Activated naive CD8-positive, alpha-beta T cell treated with anti-CD3 and anti-CD28 coated beads, Interleukin-2, amount 50 U/mL, for 24 hours (primary cell): ENCODE measurements at regions not wholly inside any gene's neighbourhood (a gene's known extent, or its start where the extent isn't known, plus 50 kb on each side); places are given as distances from the start of the nearest gene placed in this dataset.
A peak's percentile ranks its signal among the peaks of the same experiment; 100 is the strongest.

Source experiments
- ATAC-seq: fragments of 150-1000 bp; cut with Tn5 transposase; one replicate; pipeline ENCODE4 v1.10.0; 2021
- DNase-seq: peaks from one replicate; pipeline ENCODE4 v3.0.0; 2021
- H3K27ac Mint-ChIP-seq: one replicate; pipeline ENCODE4 v1.8.0; 2021; ENCODE audit warnings: mild to moderate bottlenecking, mixed read lengths
- H3K27me3 Mint-ChIP-seq: one replicate; pipeline ENCODE4 v1.8.0; 2021; ENCODE audit warnings: mixed read lengths
- H3K36me3 Mint-ChIP-seq: one replicate; pipeline ENCODE4 v1.8.0; 2021; ENCODE audit warnings: low read depth, mixed read lengths
- H3K4me1 Mint-ChIP-seq: one replicate; pipeline ENCODE4 v1.8.0; 2021; ENCODE audit warnings: mixed read lengths
- H3K4me3 Mint-ChIP-seq: one replicate; pipeline ENCODE4 v1.8.0; 2021; ENCODE audit warnings: mild to moderate bottlenecking, moderate library complexity, mixed read lengths
- H3K9me3 Mint-ChIP-seq: one replicate; pipeline ENCODE4 v1.8.0; 2021; ENCODE audit warnings: mixed read lengths

DNA sequence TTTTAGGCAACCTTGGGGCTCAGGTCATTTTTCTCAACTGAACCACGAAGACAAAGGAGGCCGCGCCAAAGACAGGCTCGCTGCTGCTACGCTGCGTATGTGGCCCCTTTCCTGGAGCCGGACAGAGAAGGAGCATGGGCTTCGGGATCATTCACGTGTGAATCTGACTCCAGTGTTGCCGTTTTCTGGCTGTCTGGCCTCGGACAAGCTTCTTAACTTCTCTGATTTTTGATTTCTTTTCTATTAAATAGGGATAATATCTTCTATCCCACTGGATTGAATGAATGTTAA is 50.8 kb upstream of the ZNF366 start:
- ATAC-seq (no peak), DNase-seq (no peak)
- Mint-ChIP-seq H3K4me1 (peaks cover 23% of the 10 kb centered on the region), H3K9me3 (no peaks in the 10 kb centered on the region), H3K36me3 (no peaks in the 10 kb centered on the region), H3K4me3 (no peak overlapping the region), H3K27ac (no peak overlapping the region), H3K27me3 (peaks cover 35% of the 10 kb centered on the region)

DNA sequence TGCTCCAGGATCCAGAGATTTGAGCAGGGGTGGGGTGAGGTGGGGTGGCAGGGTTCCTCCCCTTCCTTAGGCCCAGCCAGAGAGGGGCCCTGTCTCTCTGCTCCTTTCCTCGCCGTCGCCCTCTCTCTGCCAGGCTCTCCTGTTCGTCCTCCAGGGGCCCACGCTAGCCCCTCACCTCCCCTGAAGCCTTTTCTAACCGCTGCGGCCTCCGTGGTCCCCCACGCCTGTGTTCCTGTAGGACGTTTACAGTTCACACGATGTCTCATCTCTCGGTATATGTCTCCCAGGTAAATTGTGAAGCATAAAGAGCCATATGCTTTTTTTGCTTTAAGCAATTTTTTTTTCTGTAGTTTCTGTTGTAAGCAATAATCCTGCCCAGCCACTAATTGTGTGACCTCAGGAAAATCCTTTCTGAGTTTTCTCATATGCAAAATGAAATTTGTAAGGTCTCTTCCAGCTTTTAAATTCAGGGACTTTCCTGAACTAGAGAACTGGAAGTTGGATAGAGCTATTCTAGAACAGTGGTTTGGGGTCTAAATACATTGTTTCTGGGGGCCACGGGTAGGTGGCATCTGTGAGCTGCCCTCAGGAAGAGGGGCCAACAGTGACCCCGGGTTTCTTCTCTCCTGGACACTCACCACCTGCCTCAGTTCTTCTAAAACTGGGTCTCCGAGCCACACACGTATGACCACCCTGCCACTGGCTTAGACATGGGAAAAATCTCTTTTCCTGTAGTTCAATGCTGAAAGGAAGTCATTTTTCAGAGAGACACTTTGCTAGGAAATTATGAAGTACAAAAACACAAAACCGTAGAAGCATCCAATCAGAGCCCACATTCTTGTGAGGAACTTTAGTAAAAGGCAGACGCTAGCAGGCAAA is 50.2 kb upstream of the ZNF366 start:
- H3K27me3 Mint-ChIP-seq = peaks cover 38% of the 10 kb centered on the region

More for the DNA sequence above, 50.2 kb upstream of the ZNF366 start:
- H3K27ac Mint-ChIP-seq = no peak overlapping the region
- peaks cover 23% of the 10 kb centered on the region for H3K4me1 Mint-ChIP-seq
- H3K36me3 Mint-ChIP-seq = no peaks in the 10 kb centered on the region
- ATAC-seq (no peak), DNase-seq (peak; percentile 8)
- no peaks in the 10 kb centered on the region for H3K9me3 Mint-ChIP-seq
- H3K4me3 Mint-ChIP-seq = peak overlapping the region; percentile 48
